GM18505 (cell line): ENCODE measurements at regions not wholly inside any gene's neighbourhood (a gene's known extent, or its start where the extent isn't known, plus 50 kb on each side); places are given as distances from the start of the nearest gene placed in this dataset.
"Not testable (repeated sequence)": the region's sequence is repeated elsewhere in the genome, so short reads cannot be mapped to it uniquely, and the experiment has no call there.

Source experiments
- ATAC-seq: cut with Tn5 transposase; IDR thresholded peaks from one replicate; pipeline ENCODE4 v1.9.1; 2021; ENCODE audit not compliant: unreplicated experiment
- POLR2A ChIP-seq: IDR thresholded peaks from 4 replicates; pipeline ENCODE4 v1.6.1; 2011; ENCODE audit warnings: borderline replicate concordance; ENCODE audit not compliant: insufficient read depth, insufficient read length; ENCODE audit errors: extremely low read depth

DNA sequence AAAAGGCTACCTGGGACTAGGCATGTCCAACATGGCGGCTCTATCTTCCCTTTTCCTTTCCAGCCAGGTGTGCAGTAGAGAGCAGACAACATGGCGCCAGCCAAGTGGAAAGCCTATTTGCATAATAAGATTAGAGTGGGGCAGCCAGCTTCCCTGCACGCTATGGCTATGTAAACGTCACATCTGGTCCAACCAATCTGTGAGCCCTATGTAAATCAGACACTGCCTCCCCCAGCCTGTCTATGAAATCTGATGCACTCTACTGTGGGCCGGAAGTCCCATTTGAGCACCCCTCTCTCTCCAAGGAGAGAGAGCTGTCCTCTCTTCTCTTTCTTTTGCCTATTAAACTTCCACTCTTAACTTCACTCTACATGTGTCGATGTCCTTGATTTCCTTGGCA is 984.9 kb upstream of the AUTS2 start:
- ATAC-seq = no peak
- no peak for TF ChIP-seq POLR2A

DNA sequence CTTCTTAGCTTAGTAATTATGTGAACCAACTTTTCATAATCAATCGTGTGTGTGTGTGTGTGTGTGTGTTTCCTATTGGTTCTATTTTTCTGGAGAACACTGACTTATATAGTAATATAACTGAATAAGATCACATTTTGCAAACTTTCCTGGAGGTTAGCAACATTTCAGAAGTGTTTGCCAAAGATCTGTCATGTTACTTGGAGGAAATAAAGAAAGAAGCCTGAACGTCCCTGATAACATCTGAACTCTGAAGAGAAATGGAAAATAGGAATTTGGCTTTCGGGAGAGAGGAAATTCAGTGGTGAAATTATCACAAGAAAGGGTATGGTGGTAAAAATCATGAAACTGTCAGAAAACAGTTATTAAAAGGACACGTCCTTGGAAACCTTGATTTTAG is 984.4 kb upstream of the AUTS2 start:
- ATAC-seq = no peak
- TF ChIP-seq POLR2A = no peak

DNA sequence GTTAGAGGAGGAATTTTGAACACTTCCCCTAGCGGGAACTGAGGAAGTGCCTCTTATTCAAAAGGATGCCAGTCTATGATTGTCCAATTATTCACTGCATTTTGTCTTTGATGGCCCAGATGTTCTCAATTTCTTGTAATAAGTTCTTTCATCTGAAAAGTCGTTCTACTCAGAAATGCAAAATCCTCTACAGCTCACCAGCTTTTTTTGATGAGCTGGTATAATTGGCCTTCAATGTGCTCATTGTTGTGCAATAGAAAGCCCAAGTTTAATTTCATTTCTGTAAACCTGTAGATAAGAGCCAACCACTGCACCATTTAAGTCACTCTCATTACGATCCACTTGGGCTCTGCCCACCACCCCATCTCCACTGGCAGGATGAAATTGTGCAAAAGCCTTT is 978.7 kb upstream of the AUTS2 start:
- TF ChIP-seq POLR2A = no peak
- ATAC-seq = no peak

DNA sequence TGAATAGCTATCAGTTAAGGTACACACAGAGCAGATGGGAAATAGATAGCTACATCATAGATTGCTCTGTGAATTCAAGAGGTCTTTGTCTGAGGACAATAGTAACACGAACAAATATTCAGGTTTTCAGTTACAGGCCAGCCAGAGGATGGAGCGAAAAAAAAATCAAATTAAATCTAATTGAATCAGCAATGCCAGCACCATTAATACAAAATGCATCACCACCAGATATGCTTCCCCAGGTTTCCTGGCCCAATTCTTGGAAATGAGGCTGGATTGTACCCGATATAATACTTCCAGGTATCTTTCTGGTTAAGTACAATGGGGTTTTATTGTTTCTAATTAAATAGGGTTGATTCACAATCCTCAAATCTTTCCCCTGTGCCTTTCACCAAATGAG is 975.8 kb upstream of the AUTS2 start:
- no peak for TF ChIP-seq POLR2A

DNA sequence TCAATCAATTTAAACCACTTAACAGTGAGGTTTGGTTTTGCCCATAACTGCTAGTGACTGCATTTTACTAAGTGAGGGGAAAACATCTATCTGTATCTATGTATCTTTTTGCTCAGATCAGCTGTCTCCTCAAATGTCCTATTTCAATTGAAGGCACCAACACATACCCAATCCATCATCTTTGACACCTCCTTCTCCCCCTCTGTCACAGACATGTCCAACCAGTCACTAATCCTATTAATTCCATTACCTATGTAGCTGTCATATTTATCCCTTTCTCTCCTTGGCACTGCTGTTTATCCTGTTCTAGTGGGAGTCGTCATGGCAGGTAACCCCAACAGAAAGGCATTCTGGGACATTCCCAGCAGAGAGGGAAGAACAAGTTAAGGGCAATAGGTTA is 975.2 kb upstream of the AUTS2 start:
- ATAC-seq = no peak
- TF ChIP-seq POLR2A = no peak

More for the DNA sequence above, 975.8 kb upstream of the AUTS2 start:
- no peak for ATAC-seq

DNA sequence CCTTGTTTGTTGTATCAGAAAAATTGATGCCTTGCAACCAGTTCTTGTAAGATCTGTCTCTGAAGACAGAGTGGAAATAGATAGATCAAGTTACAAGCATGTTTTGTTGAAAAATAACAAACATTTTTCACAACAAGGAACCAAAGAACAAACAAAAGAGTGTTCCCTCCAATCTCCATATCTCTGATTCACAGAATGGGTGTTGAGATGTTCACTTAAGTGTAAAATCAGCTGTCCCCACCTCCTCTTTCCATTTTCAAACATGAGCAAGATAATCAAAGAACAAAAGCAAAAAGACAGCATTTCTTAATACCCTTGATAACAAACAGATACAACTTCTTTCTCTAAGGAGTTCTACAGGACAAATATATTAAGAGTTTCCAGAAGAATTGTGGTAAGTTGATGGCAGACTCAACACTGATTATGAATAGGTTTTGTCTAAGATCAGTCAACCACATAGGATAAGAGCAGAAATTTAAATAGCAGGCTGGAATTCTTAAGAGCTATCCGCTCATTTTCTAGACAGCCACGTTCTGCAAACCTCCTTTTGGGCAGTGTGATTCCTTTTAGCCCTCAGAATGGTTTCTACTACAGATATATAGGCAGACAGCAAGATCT is 970.9 kb upstream of the AUTS2 start:
- ATAC-seq = no peak
- no peak for TF ChIP-seq POLR2A

DNA sequence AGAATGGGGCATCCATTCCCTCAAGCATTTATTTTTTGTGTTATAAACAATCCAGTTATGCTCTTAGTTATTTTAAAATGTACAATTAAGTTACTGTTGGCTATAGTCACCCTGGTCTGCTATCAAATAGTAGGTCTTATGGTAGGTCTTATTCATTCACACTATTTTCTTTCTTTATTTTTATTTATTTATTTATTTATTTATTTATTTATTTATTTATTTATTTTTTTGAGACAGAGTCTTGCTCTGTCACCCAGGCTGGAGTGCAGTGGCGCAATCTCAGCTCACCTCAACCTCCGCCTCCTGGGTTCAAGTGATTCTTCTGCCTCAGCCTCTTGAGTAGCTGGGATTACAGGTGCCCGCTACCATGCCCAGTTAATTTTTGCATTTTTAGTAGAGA is 967.4 kb upstream of the AUTS2 start:
- not testable (repeated sequence) for ATAC-seq

DNA sequence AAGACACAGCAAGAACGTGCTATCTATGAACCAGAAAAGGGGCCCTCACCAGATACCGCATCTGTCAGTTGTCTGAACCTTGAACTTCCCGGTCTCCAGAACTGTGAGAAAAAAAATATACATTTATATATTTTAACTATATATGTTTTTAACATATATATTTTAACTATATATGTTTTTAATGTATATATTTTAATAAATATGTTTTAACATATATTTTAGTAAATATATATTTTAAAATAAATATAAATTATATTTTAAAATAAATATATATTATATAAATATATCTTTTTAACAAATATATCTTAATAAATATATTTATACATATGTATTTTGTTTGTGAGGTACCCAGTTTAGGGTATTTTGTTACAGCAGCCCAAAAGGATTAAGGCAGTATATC is 958.2 kb upstream of the AUTS2 start:
- ATAC-seq = no peak
- no peak for TF ChIP-seq POLR2A

DNA sequence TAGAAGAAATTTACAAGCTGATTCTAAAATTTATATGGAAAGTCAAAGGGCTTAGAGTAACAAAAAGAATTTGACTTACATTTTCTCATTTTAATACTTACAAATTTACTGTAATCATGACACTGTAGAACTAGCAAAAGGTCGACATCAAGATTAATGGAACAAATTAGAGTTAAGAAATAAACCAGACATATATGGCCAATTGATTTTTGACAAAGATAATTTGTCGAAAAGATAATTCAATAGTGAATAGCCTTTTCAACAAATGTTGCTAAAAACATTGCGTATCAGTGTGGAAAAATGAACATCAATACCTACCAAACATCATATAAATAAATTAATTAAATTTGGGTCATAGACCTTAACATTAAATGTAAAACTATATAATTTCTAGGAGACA is 955.5 kb upstream of the AUTS2 start:
- no peak for ATAC-seq
- TF ChIP-seq POLR2A = no peak

DNA sequence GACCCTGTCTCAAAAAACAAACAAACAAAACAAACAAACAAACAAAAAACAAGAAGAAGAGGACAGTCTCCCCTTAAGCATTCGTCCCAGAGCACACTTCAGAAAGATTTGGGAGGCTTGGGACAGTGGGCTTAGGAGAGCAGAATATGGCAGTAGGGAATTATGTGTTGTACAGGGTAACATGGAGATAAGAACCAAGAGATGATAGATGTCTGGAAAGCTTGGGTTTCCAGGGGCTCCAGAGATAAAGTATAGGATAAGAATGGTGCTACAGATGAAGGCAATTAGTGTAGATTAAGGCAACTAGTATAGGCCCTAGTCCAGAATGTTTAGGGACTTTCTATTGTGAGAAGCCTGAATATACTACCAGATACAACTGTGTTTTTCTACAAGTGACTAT is 934.9 kb upstream of the AUTS2 start:
- TF ChIP-seq POLR2A = no peak
- no peak for ATAC-seq

DNA sequence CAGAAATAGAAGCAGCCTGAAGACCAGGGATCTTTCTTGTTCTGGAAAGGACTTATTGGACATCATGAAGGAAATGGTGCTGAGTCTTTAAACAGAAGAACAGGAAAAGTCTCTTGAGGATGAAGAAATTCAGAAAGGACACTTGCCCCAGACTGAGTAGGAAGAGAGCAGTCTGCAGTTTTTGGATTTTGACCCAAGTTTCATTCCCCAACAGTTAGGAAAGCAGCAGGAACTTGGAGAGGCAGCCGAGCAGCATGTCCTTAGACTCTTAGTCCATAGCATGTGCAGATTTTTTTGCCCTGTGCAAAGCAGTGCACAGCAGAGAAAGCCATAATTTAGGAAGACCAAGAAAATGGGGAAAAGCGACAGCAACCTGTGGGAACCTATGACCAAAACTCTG is 927.2 kb upstream of the AUTS2 start:
- TF ChIP-seq POLR2A = no peak
- no peak for ATAC-seq

DNA sequence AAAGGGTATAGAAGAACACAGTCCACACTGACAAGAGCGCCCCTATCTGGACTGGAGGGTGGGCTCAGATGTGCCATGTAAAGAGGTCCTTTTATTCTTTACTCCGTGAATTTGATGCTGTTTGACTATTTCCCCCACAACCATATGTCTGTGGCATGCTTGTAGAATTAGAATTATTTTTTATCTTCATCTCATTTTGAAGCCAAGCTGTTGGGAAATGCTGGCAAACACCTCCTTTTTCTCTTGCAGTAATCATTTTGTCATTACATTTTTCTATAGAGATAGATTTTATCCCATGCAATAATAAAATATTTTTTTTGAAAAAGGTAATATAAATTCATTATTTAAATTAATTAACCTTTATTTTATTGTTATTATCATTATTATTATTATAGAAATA is 926.6 kb upstream of the AUTS2 start:
- ATAC-seq = no peak
- TF ChIP-seq POLR2A = no peak

DNA sequence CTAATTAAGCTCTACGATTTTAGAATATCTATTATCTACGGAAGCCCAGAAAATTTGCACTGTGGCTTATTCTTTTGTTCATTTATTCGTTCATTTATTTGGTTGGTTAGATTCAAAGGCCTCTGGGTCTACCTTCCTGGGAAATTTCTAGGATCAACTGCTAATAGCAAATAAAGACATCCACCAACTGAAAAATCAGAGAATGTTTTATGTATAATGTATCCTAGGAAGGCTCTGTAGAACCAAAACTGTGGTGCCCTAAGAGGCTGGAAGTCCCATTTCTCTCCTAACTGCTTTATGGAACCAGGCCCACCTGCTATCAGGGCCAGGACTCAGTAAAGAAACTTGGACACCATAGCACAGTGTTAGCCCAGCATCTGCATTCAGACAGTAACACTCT is 923.4 kb upstream of the AUTS2 start:
- ATAC-seq = no peak
- TF ChIP-seq POLR2A = no peak

DNA sequence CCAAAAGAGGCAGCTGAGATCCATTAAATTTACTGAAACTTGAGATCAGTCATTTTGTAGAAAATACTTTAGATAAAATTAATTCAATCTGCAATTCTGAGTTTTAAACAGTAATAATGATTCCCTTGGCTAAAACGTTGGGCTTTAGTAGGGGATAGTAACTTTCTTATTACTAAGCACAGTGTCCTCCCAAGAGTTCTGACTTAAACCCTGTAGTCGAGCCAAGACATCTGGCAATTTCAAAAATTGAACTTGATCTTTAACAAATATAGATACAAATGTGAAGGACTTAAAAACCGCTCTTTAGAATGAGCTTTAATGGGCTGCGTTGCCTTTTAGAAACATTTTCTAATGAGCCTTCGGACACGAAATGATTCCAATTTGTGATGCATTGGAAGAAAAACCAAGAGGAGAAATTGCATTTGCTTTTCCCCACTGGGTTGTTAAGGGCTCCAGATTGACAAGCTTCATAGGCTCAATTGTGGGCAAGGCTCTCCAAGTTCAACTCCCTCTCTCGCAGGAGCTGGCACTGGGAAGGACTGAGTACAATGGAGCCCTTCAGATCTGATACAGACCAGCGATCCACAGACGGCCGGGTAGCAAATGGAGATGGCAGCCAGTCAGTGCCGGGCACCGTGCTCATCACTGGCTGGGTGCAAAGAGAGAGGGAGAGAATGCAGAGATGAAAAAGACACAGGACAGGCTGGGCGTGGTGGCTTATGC is 921.3 kb upstream of the AUTS2 start:
- TF ChIP-seq POLR2A = no peak
- ATAC-seq = no peak

DNA sequence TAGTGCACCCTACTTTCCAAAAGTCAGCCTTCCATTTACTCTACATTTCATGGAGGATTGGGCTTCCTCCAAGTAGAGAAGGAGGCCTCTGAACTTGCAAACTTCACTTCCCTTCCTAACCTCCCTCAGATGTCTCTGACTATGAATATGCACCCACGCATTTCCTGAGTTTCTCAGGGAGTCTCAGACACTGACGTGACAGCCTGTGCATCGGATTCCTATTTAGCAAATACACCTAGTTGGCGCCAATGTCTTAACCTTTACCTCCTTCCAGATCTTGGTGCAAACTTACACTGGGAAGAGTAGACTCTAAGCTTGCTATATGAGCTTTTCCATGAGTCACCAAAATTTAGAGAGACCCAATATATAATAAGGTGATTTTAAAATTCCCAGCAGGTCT is 920.1 kb upstream of the AUTS2 start:
- ATAC-seq = no peak

More for the DNA sequence above, 920.1 kb upstream of the AUTS2 start:
- TF ChIP-seq POLR2A = no peak
